ENCODE measurements at regions not wholly inside any gene's neighbourhood (a gene's known extent, or its start where the extent isn't known, plus 50 kb on each side); places are given as distances from the start of the nearest gene placed in this dataset.

DNA sequence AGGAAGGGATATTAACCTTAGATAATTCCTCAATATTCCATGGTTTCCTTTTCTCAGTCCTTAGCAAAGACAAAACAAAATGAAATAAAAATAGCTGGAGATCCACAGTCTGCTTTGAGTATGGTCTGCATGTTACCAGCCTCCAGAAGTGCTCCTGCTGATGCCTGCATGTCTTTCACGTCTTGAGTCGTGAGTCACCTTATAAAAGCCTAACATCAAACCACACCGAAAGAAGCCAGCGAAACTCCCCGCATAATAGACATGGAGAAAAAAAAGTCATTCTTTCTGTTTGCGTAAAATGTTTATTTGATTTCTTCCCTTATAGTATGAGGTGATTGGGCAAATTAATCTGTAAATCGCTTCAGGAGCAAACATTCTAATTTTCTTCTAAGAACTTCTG, 380.5 kb downstream of the SLCO4C1 start:
- H3K9me3 ChIP-seq (ENCODE audit: low read depth), result no peaks in the 10 kb centered on the region
- no peak overlapping the region for H3K4me2 ChIP-seq (ENCODE audit: unreplicated experiment)
- no peaks in the 10 kb centered on the region for H3K4me1 ChIP-seq (ENCODE audit: insufficient read depth)
- no peak overlapping the region for H3K27ac ChIP-seq
- H3K79me2 ChIP-seq (ENCODE audit: insufficient read depth), result no peaks in the 10 kb centered on the region
- no peaks in the 10 kb centered on the region for H3F3A ChIP-seq (ENCODE audit: insufficient read depth)
- H2AFZ ChIP-seq, result no peak overlapping the region
- no peaks in the 10 kb centered on the region for H3K9me2 ChIP-seq (ENCODE audit: insufficient read depth)
- H4K20me1 ChIP-seq (ENCODE audit: insufficient read depth), result no peaks in the 10 kb centered on the region
- H3K4me3 ChIP-seq, result no peak overlapping the region
- in situ Hi-C loops (cut with MboI), result no loop called here
- no peaks in the 10 kb centered on the region for H3K27me3 ChIP-seq (replicated peaks; ENCODE audit: insufficient read depth)
- H3K36me3 ChIP-seq (ENCODE audit: low read depth), result no peaks in the 10 kb centered on the region
- TF ChIP-seq EZH2phosphoT487 (IDR thresholded peaks at IDR 0.05; ENCODE audit: insufficient read depth, low read depth), result no peak
- H3K9ac ChIP-seq, result no peak overlapping the region
- 17 to 18% methylated on average over 7 of the region's 7 CpGs for WGBS, 2 experiments (ENCODE audit: low coverage in 1 of 2, low lambda C conversion rate in 2 of 2, missing lambda C conversion rate in 2 of 2)
- DNase-seq, result no peak

DNA sequence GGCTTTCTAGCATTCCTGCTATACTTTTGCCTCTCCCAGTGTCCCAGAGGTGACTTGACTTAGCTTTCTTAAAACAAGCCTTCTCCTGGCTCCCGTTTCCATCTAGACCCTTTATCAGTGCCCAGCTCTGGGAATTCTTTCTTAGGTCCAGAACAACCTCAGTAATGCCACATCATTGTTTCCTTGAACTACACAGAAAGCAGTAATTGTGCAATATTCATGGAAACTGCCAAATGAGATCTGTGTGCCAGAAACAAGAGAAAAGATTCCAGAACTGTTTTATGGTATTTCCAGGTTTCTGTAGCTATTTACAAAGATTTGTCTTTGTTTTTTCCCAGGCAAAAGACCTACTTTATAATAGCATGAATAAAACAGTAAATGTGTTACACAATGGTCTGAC, 391.3 kb downstream of the SLCO4C1 start:
- Histone ChIP-seq H3K9ac (no peak overlapping the region), H3K9me3 (ENCODE audit: low read depth) (no peaks in the 10 kb centered on the region), H3K27me3 (replicated peaks; ENCODE audit: insufficient read depth) (no peaks in the 10 kb centered on the region), H3K4me2 (ENCODE audit: unreplicated experiment) (no peak overlapping the region), H3K27ac (no peak overlapping the region), H3K36me3 (ENCODE audit: low read depth) (no peaks in the 10 kb centered on the region), H3K9me2 (ENCODE audit: insufficient read depth) (no peaks in the 10 kb centered on the region), H2AFZ (no peak overlapping the region), H3K79me2 (ENCODE audit: insufficient read depth) (no peaks in the 10 kb centered on the region), H4K20me1 (ENCODE audit: insufficient read depth) (no peaks in the 10 kb centered on the region), H3K4me3 (no peak overlapping the region), H3F3A (ENCODE audit: insufficient read depth) (no peaks in the 10 kb centered on the region), H3K4me1 (ENCODE audit: insufficient read depth) (no peaks in the 10 kb centered on the region)
- TF ChIP-seq EZH2 (IDR thresholded peaks at IDR 0.05; ENCODE audit: insufficient read depth, poor library complexity, severe bottlenecking), result no peak
- DNase-seq, result no peak
- 0% methylated on average over 1 of the region's 1 CpG for WGBS, 2 experiments (ENCODE audit: low coverage in 1 of 2, low lambda C conversion rate in 2 of 2, missing lambda C conversion rate in 2 of 2)
- in situ Hi-C loops (cut with MboI), result no loop called here

DNA sequence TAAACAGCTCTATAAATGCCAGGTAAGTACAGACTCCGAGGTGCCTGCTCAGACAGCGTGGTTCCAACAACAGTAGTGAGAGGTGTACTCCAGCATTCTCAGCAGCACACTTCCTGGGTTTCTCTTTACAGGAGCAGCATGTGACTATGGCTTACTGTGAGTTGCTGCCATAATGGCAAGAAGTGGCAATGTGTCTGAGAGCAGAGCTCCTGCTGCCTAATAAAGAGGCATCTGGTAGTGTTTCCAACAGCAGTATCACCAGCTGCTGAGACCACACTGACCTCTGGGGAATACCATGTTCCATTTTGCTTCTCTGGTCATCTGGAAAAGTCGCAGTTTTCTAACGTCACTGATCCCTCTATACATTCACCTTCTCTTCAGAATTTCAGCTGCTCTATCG, 398.2 kb downstream of the SLCO4C1 start:
- no peak overlapping the region for H3K4me2 ChIP-seq (ENCODE audit: unreplicated experiment)

DNA sequence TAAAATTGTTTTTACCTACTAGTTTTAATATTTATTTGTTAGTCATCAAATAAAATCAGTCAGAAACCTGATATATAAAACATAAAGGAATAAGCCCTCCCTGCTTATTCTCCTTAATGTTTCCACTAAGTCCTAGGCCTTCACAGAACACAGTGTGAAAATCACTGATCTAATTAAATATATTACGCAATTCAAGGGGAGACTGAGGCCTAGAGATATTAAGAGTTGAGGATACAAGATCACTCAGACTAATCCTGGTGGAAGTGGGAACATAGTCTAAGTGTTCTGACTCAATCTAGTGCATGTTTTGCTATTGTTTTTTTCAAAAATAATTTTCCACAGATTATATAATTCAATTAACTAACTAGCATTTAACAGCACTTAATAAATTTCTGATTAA, 401.1 kb downstream of the SLCO4C1 start:
- no peak overlapping the region for H3K4me2 ChIP-seq (ENCODE audit: unreplicated experiment)
- H3F3A ChIP-seq (ENCODE audit: insufficient read depth), result no peaks in the 10 kb centered on the region
- H4K20me1 ChIP-seq (ENCODE audit: insufficient read depth), result no peaks in the 10 kb centered on the region
- no peaks in the 10 kb centered on the region for H3K36me3 ChIP-seq (ENCODE audit: low read depth)
- WGBS, 2 experiments (ENCODE audit: low coverage in 1 of 2, low lambda C conversion rate in 2 of 2, missing lambda C conversion rate in 2 of 2), result 24 to 30% methylated on average over 1 of the region's 1 CpG
- no peak overlapping the region for H3K27ac ChIP-seq
- TF ChIP-seq EZH2phosphoT487 (IDR thresholded peaks at IDR 0.05; ENCODE audit: insufficient read depth, low read depth) (no peak), EZH2 (IDR thresholded peaks at IDR 0.05; ENCODE audit: insufficient read depth, poor library complexity, severe bottlenecking) (no peak)
- in situ Hi-C loops (cut with MboI), result no loop called here
- H2AFZ ChIP-seq, result no peak overlapping the region
- no peaks in the 10 kb centered on the region for H3K9me3 ChIP-seq (ENCODE audit: low read depth)
- H3K27me3 ChIP-seq (replicated peaks; ENCODE audit: insufficient read depth), result no peaks in the 10 kb centered on the region
- H3K79me2 ChIP-seq (ENCODE audit: insufficient read depth), result no peaks in the 10 kb centered on the region
- no peak overlapping the region for H3K4me3 ChIP-seq
- H3K9me2 ChIP-seq (ENCODE audit: insufficient read depth), result no peaks in the 10 kb centered on the region
- no peak overlapping the region for H3K9ac ChIP-seq
- no peaks in the 10 kb centered on the region for H3K4me1 ChIP-seq (ENCODE audit: insufficient read depth)
- DNase-seq, result no peak

More for the DNA sequence above, 398.2 kb downstream of the SLCO4C1 start:
- no peaks in the 10 kb centered on the region for H3K79me2 ChIP-seq (ENCODE audit: insufficient read depth)
- H4K20me1 ChIP-seq (ENCODE audit: insufficient read depth), result no peaks in the 10 kb centered on the region
- no peaks in the 10 kb centered on the region for H3K4me1 ChIP-seq (ENCODE audit: insufficient read depth)
- in situ Hi-C loops (cut with MboI), result no loop called here
- H3K9ac ChIP-seq, result no peak overlapping the region
- DNase-seq, result no peak
- no peak overlapping the region for H3K27ac ChIP-seq
- H3K27me3 ChIP-seq (replicated peaks; ENCODE audit: insufficient read depth), result no peaks in the 10 kb centered on the region
- no peaks in the 10 kb centered on the region for H3K9me3 ChIP-seq (ENCODE audit: low read depth)
- 9 to 16% methylated on average over 5 of the region's 5 CpGs for WGBS, 2 experiments (ENCODE audit: low coverage in 1 of 2, low lambda C conversion rate in 2 of 2, missing lambda C conversion rate in 2 of 2)
- no peak overlapping the region for H3K4me3 ChIP-seq
- H3K36me3 ChIP-seq (ENCODE audit: low read depth), result no peaks in the 10 kb centered on the region
- H2AFZ ChIP-seq, result no peak overlapping the region
- H3K9me2 ChIP-seq (ENCODE audit: insufficient read depth), result no peaks in the 10 kb centered on the region
- no peaks in the 10 kb centered on the region for H3F3A ChIP-seq (ENCODE audit: insufficient read depth)
- TF ChIP-seq EZH2 (IDR thresholded peaks at IDR 0.05; ENCODE audit: insufficient read depth, poor library complexity, severe bottlenecking) (no peak), EZH2phosphoT487 (IDR thresholded peaks at IDR 0.05; ENCODE audit: insufficient read depth, low read depth) (no peak)

DNA sequence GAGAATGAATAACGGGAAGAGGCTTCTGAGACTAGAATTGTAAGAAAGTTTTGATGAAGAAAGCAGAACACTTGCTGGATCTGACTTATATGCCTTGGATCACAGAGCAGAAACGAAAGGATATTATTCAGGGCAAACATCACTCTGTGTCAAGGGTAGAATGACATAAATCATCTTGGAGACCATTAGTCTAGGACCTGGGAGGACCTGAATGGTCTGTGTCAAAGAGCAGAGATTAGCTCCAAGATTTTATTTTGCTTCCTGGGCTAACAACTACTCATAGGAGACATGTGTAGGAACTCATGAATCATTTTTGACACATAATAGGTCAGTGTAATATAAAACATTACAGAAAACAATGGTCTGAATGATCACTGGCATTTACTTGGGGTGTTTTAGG, 417.9 kb downstream of the SLCO4C1 start:
- no peaks in the 10 kb centered on the region for H3K27me3 ChIP-seq (replicated peaks; ENCODE audit: insufficient read depth)
- no peak for DNase-seq

More for the DNA sequence above, 417.9 kb downstream of the SLCO4C1 start:
- 0 to 4% methylated on average over 2 of the region's 2 CpGs for WGBS, 2 experiments (ENCODE audit: low coverage in 1 of 2, low lambda C conversion rate in 2 of 2, missing lambda C conversion rate in 2 of 2)
- H3K36me3 ChIP-seq (ENCODE audit: low read depth), result no peaks in the 10 kb centered on the region
- in situ Hi-C loops (cut with MboI), result no loop called here
- no peak overlapping the region for H3K4me2 ChIP-seq (ENCODE audit: unreplicated experiment)
- no peaks in the 10 kb centered on the region for H3F3A ChIP-seq (ENCODE audit: insufficient read depth)
- H3K4me1 ChIP-seq (ENCODE audit: insufficient read depth), result no peaks in the 10 kb centered on the region
- TF ChIP-seq EZH2 (IDR thresholded peaks at IDR 0.05; ENCODE audit: insufficient read depth, poor library complexity, severe bottlenecking) (no peak), EZH2phosphoT487 (IDR thresholded peaks at IDR 0.05; ENCODE audit: insufficient read depth, low read depth) (no peak)
- no peaks in the 10 kb centered on the region for H3K79me2 ChIP-seq (ENCODE audit: insufficient read depth)
- no peaks in the 10 kb centered on the region for H3K9me3 ChIP-seq (ENCODE audit: low read depth)
- no peaks in the 10 kb centered on the region for H4K20me1 ChIP-seq (ENCODE audit: insufficient read depth)
- H3K27ac ChIP-seq, result no peak overlapping the region
- H3K4me3 ChIP-seq, result no peak overlapping the region
- no peaks in the 10 kb centered on the region for H3K9me2 ChIP-seq (ENCODE audit: insufficient read depth)
- H2AFZ ChIP-seq, result no peak overlapping the region
- H3K9ac ChIP-seq, result no peak overlapping the region

All from GM23248 (cell line).